ENCODE measurements at regions not wholly inside any gene's neighbourhood (a gene's known extent, or its start where the extent isn't known, plus 50 kb on each side); places are given as distances from the start of the nearest gene placed in this dataset.

- DNase-seq, result no peak
These were observed 85.2 kb downstream of the NR2F2 start for GRCh38 chr15:96415513-96416217.

DNA sequence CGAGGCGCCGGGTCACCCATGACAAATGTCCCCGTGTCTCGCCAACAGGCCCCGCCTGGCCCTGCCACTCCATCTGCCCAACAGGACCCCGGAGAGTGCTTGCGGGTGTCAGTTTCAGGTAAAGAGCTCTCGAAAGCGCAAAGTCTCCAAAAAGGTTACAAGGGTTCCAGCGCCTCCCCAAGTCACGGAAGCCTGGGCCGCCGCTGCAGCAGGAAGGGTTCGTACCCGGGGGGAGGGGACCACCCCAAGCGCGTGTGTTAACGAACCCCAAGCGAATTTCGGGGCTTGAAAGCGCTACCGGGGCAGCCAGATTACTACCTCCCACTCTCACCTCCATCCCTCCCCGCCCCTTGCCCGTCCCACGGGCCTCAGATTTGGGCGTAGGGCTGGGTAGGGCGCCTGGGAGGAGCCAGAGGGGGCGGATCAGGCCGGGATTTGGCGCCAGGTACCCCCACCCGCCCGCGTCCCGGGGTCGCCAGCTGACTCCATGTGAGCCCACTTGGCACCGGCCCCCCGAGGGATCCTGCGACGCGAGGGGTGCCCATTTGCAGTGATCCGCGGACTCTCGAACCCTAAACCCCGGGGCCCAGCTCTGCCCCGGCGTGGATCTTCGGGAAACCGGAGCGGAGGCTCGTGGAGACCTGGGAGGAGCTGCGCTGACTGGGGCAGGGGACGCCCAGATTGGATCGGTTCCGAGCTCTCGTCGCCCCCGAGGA lies 85.9 kb downstream of the NR2F2 start:
- no peak for DNase-seq

- no peak for DNase-seq
These were observed 86.6 kb downstream of the NR2F2 start for GRCh38 chr15:96416934-96417759.

GRCh38 chr15:96417760-96418130 lies 87.2 kb downstream of the NR2F2 start:
- no peak for DNase-seq

GRCh38 chr15:96418146-96418545 lies 87.6 kb downstream of the NR2F2 start:
- no peak for DNase-seq

GRCh38 chr15:96421178-96421601 lies 90.7 kb downstream of the NR2F2 start:
- no peak for DNase-seq

DNA sequence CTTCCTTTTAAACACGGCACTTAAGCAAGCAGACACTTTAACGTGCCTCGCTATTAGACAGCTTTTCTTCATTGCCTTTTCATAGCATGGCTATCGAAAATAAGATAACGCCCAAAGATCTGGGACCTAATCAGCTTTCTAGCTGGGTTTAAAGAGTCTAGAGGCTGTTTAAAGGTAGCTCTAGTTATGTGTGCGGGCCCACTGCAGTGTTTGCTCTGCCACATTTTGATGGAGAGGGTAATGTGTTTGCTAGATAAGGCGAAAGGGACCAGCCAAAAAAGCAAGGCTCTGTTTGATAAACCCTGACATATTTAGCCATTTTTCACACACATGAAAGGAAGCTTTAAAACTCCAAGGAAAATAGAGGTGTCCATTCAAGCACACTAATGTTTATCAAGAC lies 91.6 kb downstream of the NR2F2 start:
- DNase-seq, result no peak

DNA sequence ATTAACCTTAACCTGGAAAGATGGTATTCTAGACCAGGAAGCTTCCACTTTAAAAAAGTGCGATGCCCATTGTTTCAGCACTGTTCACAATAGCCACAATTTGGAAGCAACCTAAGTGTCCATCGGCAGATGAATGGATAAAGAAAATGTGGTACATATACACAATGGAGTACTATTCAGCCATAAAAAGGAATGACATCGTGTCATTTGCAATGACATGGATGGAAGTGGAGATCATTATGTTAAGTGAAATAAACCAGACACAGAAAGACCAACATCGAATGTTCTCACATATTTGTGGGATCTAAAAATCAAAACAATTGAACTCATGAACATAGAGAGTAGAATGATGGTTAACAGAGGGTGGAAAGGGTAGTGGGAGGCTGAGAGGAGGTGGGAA lies 94.2 kb downstream of the NR2F2 start:
- no peak for DNase-seq

DNA sequence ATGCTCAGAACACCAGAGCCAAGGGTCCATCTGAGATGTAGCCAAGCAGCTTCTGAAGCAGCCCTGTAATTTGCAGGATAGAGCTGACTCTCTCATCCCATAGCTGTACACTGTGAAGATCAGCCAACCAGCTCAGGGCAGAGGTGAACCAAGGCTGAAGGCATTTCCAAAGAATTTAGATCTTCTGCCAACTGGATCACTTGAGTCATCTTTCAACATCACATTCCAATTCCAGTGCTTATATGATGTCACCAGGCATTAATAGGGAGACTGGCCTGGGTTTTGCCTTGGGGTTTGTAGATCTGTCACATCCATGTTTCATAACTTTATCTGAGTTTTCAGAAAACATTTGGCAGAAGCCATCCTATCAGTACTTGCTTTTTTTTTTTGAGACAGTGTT lies 98.2 kb downstream of the NR2F2 start:
- DNase-seq, result no peak

- DNase-seq, result no peak
These were observed 101.3 kb downstream of the NR2F2 start for GRCh38 chr15:96431786-96432185.

DNA sequence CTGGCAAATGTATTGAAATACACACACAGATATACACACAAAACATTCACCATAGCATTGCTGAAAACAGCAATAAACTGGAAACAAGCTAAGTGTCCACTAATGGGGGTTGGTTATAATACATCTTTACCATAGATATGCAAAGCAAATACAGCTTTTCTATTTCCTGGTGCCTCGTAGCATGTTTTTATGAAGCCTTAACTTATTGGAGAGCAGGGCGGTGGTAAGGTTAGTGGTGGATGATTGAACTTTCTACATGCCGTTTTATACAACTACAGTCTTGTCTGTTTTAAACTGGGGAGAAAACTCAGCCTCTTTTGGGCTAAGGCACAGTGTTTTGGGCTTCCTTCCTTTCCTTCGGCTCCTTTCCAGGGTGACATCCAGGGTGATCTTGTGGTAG lies 104.5 kb downstream of the NR2F2 start:
- DNase-seq, result no peak

DNA sequence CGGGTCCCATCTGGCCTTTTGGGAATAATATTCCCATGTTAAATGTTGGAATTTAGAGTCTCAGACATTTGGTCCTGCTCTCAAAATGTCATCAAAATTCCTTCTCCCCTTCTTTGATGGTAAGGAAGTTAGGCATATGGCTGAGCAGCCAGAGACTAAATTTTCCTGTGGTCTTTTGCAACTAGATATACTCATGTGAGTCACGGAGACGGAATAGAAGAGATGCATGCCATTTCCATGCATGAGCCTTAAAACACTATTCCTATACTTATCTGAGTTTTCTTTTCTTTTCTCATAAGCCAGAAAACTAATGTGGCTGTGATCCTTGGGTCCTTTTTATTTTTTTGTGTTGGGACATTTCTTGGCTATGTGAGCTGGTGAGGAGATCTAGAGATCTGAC lies 105.3 kb downstream of the NR2F2 start:
- no peak for DNase-seq

DNA sequence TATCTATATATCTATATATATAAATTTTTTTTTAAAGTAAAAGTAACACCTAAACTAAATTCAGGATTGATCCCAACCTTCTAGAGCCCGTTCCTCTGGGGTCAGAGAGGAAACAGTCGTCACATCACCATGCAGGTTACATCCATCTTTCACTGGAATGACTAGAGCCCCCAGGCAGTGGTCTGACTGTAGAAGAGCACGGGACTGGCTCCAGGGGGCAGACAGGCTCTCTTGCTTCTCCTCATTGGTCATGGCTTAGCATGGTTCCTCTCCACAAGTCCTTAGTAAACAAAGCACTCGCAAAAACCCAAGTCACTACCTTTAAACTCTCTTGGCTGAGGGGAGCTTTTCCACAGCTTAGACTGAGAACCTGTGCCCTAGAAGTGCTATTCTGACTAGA lies 110.5 kb downstream of the NR2F2 start:
- no peak for DNase-seq

DNA sequence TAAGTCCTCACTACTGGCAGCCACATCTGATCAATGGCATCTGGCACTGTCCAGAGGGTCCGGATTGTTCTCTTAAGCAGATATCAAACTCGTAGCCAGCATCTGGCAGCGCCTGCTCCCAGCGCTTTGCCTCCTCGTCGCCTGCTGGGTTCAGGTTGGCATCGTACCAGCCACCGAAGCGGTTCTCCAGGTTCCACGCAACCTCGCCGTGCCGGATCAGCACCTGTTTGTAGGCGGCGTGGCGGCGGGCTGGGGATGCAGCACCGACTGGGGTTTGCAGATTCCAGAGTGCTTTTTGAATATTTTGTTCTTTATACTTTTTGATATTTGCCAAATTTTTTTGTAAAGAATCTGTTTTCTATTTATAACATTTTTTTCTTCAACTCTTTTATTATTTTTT lies 111.6 kb downstream of the NR2F2 start:
- no peak for DNase-seq

DNA sequence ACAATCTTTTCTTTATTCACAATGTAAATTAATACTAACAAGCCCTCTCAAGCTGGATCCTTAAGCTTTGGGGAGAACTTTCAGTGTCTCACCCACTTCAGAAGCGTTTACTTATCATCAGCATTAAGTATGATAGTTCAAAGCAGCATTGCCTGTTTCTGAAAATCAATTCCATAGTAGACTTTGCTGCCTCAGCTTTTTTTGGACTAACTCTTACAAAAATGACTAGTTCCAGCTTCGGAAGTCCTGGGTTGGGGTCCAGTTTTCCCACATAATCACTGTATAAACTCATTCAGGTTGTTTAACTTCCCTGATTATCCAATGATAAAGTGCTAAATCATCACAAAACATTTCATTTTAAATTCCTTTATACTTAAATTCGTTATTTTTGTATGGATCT lies 114.4 kb downstream of the NR2F2 start:
- no peak for DNase-seq

DNA sequence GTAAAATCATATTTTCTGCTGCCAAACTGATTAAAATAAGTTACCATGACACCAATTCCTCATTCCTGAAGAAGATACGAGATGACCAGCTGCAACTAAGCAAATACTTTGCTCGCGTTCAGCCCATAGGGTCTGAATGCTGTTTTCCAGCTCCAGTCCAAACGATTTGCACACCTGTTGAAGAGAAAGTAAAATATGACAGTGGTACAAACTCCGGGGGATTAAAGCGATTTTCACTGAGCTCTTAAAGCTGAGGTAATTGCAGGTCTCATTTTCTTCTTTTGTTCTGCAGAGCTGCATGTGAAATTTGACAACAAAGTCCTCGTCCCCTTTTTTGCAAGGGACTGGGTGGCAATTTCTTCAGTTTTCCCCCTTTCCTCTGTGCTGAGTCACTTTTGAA lies 118.4 kb downstream of the NR2F2 start:
- no peak for DNase-seq

- DNase-seq, result no peak
These were observed 127.3 kb downstream of the NR2F2 start for GRCh38 chr15:96457841-96458240.

GRCh38 chr15:96460106-96460505 lies 129.6 kb downstream of the NR2F2 start:
- no peak for DNase-seq

DNA sequence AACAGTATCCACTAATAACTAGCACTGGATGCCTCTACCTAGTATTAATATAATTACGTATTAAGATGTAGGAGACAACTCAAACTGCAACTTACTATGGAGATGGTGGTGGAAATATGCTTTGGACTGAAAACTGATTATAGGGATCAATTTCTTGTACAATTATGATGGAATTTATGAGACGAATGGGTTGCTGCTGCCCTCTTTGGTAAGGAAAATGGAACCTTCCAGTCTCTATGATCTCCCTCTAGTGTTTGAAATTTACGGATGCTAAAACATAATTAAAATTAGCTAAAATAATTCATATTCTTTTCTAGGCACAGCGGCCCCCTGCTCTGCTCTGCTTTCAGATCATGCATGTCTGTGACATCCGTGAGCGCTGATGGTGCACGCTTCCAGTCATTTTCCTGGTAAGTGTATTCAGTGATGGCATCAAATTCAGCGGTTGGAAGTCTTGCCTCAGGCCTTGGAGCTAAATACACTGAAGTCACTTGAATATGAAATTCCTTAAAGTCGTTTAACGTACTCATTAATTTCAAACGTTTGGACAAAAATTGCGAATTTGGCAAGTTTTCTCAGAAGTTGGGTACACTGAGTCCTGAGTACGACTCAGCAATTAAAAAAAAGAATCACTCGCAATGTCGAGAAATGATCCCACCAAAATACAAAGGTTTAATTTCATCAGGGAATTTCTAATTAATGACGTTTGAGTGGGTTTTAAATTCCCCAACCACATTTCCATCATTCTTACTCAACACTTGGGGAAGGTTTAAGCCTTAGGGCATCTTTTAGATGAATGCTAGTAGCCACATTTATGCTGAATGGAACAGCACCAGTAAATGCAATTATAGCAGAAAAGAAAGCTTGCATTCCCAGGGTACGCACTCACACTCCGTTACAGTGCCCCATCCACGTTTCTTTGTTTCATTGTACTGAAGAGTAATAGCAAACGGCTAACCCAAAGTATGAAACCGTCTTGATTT lies 132.6 kb downstream of the NR2F2 start:
- no peak for DNase-seq

DNA sequence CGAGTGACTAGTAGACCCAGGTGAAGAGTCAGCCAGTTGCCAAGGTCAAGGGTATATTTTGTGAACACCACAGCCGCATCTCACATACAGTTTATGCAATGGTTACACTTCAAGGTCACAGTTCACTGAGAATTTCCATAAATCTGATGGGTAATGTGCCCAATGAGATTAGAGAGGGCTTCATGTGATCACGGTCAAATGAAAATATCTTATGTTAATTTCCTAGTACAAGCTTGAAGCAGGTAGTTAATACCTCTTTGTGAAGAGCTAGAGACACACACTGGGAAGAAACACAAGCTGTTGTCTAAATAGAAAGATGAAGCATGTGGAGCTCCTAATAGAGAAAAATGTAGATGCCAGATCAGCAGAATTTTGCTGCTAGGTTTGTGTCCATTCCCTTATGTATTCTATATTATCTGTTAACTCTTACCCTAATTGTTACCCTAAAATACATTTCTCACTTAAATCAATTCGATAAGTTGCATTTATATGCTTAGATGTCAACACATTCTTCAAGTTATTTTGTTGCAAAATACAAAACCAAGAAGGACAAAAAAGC lies 136.0 kb downstream of the NR2F2 start:
- DNase-seq, result no peak

DNA sequence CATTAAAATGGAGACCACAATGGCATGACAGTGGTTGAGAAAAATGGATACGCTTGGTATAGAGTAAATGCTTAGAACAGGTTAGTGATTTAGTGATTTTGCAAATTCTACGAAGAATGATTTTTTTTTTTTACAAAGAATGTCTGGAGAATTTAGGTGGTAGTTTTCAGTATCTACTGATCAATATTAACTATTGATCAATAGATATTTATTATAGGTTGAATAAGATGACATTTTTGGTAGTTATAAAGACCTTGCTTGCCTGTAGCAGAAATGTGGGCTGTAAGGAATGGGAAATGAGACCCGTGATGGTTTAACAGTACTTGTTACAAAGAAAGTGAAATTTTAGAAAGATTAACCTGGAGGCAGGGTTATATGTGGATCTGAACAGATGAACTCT lies 137.5 kb downstream of the NR2F2 start:
- DNase-seq, result no peak

DNA sequence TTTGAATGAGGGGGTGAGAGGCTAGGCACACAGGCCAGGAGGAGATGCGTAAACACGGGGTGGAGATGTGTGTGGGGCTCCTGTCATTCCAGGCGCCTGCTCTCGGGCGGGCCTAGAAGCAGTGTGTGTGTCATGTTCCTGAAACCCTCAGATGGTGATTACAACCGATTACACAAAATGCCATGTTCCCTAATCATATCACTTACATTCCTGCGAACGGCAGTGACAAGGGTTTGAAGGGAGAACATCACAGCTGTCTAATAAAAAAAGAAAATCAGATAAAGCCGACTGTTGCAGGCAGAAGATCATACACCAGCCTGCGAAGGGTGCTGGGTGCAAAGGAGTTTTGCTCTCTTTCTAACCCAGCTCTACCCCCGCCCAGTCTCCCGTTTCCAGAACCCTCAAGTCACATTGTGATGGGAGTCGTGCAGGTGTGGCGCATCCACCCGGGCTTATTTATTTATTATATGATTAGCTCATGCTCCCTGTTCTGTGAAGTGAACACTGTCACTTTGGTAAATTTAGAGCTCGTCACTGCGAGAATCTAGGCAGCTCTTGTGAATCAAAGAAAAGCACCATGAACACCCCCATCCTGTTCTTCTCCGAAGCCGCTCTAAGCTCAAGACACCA lies 140.3 kb downstream of the NR2F2 start:
- no peak for DNase-seq
